Neural progenitor cell (in vitro differentiated cells): ENCODE measurements at regions not wholly inside any gene's neighbourhood (a gene's known extent, or its start where the extent isn't known, plus 50 kb on each side); places are given as distances from the start of the nearest gene placed in this dataset.

Source experiments
- CTCF ChIP-seq: fragments of 200-600 bp; sonication (generic); IDR thresholded peaks from 2 replicates; pipeline ENCODE4 v1.5.1; 2017; ENCODE audit warnings: antibody characterized with exemption, mild to moderate bottlenecking
- EZH2 ChIP-seq: fragments of 200-600 bp; sonication (generic); IDR thresholded peaks from 2 replicates; pipeline ENCODE4 v1.6.1; 2017; ENCODE audit warnings: antibody characterized with exemption, mild to moderate bottlenecking, moderate library complexity

- TF ChIP-seq CTCF (no peak), EZH2 (no peak)
These were observed 136.0 kb downstream of the HLX start for GRCh38 chr1:221015159-221015790.
